Mesenchymal stem cell (in vitro differentiated cells and primary cell): ENCODE measurements at regions not wholly inside any gene's neighbourhood (a gene's known extent, or its start where the extent isn't known, plus 50 kb on each side); places are given as distances from the start of the nearest gene placed in this dataset.

Experiments used
- DNase-seq: peaks from one replicate; pipeline ENCODE4 v3.0.0-alpha.2; 2013
- H2AFZ ChIP-seq: one replicate; pipeline ENCODE4 v1.6.1; 2013; ENCODE audit warnings: low read depth, mild to moderate bottlenecking, control low read depth, inconsistent platforms, low read length, moderate library complexity
- H2AK5ac ChIP-seq: 2 replicates; pipeline ENCODE4 v1.6.1; 2013; ENCODE audit warnings: low read length, moderate library complexity, mild to moderate bottlenecking, inconsistent platforms; ENCODE audit not compliant: severe bottlenecking
- H2BK120ac ChIP-seq: one replicate; pipeline ENCODE4 v1.6.1; 2013; ENCODE audit warnings: low read depth, mild to moderate bottlenecking, inconsistent platforms, low read length, moderate library complexity
- H2BK12ac ChIP-seq, 2 experiments: one replicate each; pipeline ENCODE4 v1.6.1; 2013; ENCODE audit warnings: inconsistent platforms in 2 of 2, low read length in 2 of 2, mild to moderate bottlenecking in 2 of 2, moderate library complexity in 2 of 2, control low read depth in 1 of 2
- H2BK15ac ChIP-seq: one replicate; pipeline ENCODE4 v1.6.1; 2013; ENCODE audit warnings: mild to moderate bottlenecking, low read depth, inconsistent platforms; ENCODE audit not compliant: poor library complexity, severe bottlenecking
- H2BK5ac ChIP-seq: 2 replicates; pipeline ENCODE4 v1.6.1; 2013; ENCODE audit warnings: low read depth, mild to moderate bottlenecking, low read length, control low read depth, inconsistent platforms; ENCODE audit not compliant: poor library complexity, severe bottlenecking
- H3K14ac ChIP-seq, 2 experiments: one replicate each; pipeline ENCODE4 v1.6.1; 2013; ENCODE audit warnings: inconsistent platforms in 2 of 2, low read length in 2 of 2, control low read depth in 1 of 2, mild to moderate bottlenecking in 1 of 2, moderate library complexity in 1 of 2
- H3K18ac ChIP-seq, 2 experiments: one replicate each; pipeline ENCODE4 v1.6.1; 2013; ENCODE audit warnings: inconsistent platforms in 2 of 2, low read length in 2 of 2, control low read depth in 1 of 2, low read depth in 1 of 2, mild to moderate bottlenecking in 1 of 2
- H3K23ac ChIP-seq, 2 experiments: one replicate each; pipeline ENCODE4 v1.6.1; 2013; ENCODE audit warnings: inconsistent platforms in 2 of 2, low read length in 2 of 2, mild to moderate bottlenecking in 2 of 2, moderate library complexity in 2 of 2, control low read depth in 1 of 2
- H3K27ac ChIP-seq: 2 replicates; pipeline ENCODE4 v1.5.1; 2013; ENCODE audit warnings: mild to moderate bottlenecking, moderate library complexity, low read length, control low read depth, inconsistent platforms; ENCODE audit not compliant: poor library complexity, severe bottlenecking
- H3K27me3 ChIP-seq, 2 experiments: 2 replicates each; pipeline versions ENCODE4 v1.6.1 to v1.7.0; 2013; ENCODE audit warnings: low read length in 2 of 2, mild to moderate bottlenecking in 2 of 2, moderate library complexity in 2 of 2, control low read depth in 1 of 2, inconsistent platforms in 1 of 2; ENCODE audit not compliant: control insufficient read depth in 1 of 2, insufficient read depth in 1 of 2
- H3K36me3 ChIP-seq, 2 experiments: 2 replicates each; pipeline versions ENCODE4 v1.6.1 to v1.7.0; 2013; ENCODE audit warnings: low read length in 2 of 2, control low read depth in 1 of 2, inconsistent platforms in 1 of 2, low read depth in 1 of 2, mild to moderate bottlenecking in 1 of 2; ENCODE audit not compliant: insufficient read depth in 2 of 2, control insufficient read depth in 1 of 2
- H3K4ac ChIP-seq, 2 experiments: one replicate each; pipeline ENCODE4 v1.6.1; 2013; ENCODE audit warnings: inconsistent platforms in 2 of 2, low read length in 2 of 2, mild to moderate bottlenecking in 2 of 2, moderate library complexity in 2 of 2, control low read depth in 1 of 2, low read depth in 1 of 2
- H3K4me1 ChIP-seq: 2 replicates; pipeline ENCODE4 v1.6.1; 2013; ENCODE audit warnings: low read depth, low read length, control low read depth; ENCODE audit not compliant: control insufficient read depth, insufficient read depth
- H3K4me2 ChIP-seq: 2 replicates; pipeline ENCODE4 v1.6.1; 2013; ENCODE audit warnings: low read length, mild to moderate bottlenecking, inconsistent platforms; ENCODE audit not compliant: poor library complexity, severe bottlenecking
- H3K4me3 ChIP-seq, 2 experiments: 2 replicates each; pipeline versions ENCODE4 v1.5.1 to v1.7.0; 2013; ENCODE audit warnings: low read length in 2 of 2, mild to moderate bottlenecking in 2 of 2, control low read depth in 1 of 2, low read depth in 1 of 2; ENCODE audit not compliant: insufficient read depth in 1 of 2
- H3K79me1 ChIP-seq: replicated peaks from 2 replicates; pipeline ENCODE4 v1.6.1; 2013; ENCODE audit warnings: mild to moderate bottlenecking, control low read depth, low read length, inconsistent platforms; ENCODE audit not compliant: poor library complexity, severe bottlenecking
- H3K9ac ChIP-seq: 2 replicates; pipeline ENCODE4 v1.7.0; 2013; ENCODE audit warnings: mild to moderate bottlenecking, low read length, moderate library complexity
- H3K9me3 ChIP-seq: 2 replicates; pipeline ENCODE4 v1.7.0; 2013; ENCODE audit warnings: mild to moderate bottlenecking, low read length; ENCODE audit not compliant: control insufficient read depth
- H4K8ac ChIP-seq: one replicate; pipeline ENCODE4 v1.6.1; 2013; ENCODE audit warnings: inconsistent platforms, mild to moderate bottlenecking, low read length, moderate library complexity
- H4K91ac ChIP-seq: one replicate; pipeline ENCODE4 v1.6.1; 2013; ENCODE audit warnings: mild to moderate bottlenecking, low read length, inconsistent platforms
- WGBS: methylation state at CpG from one replicate; pipeline ENCODE4 v1.1.7; 2013; ENCODE audit warnings: mixed read lengths; 5-methylcytosine and 5-hydroxymethylcytosine counted together

DNA sequence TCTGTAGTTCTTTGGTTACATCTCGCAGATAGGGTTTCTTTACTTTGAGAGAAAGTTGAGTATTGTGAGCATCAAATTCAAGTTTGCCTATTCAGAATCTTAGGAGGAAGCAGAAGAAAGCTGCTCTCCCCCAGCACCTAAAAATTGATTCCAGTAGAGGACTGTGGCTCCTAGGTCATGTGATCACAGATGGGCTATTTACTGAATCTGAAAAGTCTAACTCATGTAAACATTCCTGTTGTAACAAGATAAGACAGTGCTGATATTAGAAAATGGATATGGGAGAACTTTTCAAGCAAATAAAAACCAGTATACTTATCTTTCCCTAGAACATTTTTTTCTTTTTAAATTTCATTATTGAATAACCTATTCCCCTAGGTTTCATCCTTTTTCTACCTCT, 308.4 kb upstream of the SLITRK3 start:
- Histone ChIP-seq H3K23ac (no peak overlapping the region), H3K4me2 (no peak overlapping the region), H3K14ac (no peak overlapping the region), H2BK5ac (no peak overlapping the region), H2BK12ac (no peak overlapping the region), H3K4ac (no peak overlapping the region), H3K4me1 (no peaks in the 10 kb centered on the region), H3K27ac (no peak overlapping the region), H3K9me3 (peaks cover 30% of the 10 kb centered on the region), H4K91ac (no peak overlapping the region), H2AK5ac (no peak overlapping the region), H3K18ac (no peak overlapping the region), H2AFZ (no peak overlapping the region), H3K27me3 (no peaks in the 10 kb centered on the region), H3K9ac (no peak overlapping the region), H3K4me3 (no peak overlapping the region), H2BK120ac (no peak overlapping the region), H3K36me3 (no peaks in the 10 kb centered on the region), H3K79me1 (no peaks in the 10 kb centered on the region), H4K8ac (no peak overlapping the region), H2BK15ac (no peak overlapping the region)
- 90% methylated on average over 1 of the region's 1 CpG for WGBS
- no peak for DNase-seq

DNA sequence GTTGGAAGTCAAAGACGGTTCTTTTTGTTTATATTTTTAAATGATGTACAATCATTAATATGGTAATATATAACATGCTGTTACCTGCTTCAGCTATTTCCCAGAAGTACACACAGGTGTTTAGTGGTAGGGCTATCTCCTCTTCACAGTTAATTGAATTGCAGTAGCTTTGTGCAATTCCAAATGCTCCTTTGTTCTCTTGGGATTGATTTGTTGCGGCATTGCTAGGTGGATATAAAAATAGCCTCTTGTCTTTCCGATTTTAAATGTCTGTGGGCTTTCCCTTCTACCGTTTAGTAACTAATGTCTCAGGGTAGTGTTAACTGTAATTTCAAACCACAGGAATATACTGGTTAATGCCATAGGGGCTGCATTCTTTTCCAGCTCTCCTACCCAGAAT, 307.6 kb upstream of the SLITRK3 start:
- no peak overlapping the region for H3K14ac ChIP-seq
- 79% methylated on average over 2 of the region's 4 CpGs for WGBS
- no peak overlapping the region for H4K8ac ChIP-seq
- H3K4me3 ChIP-seq: no peak overlapping the region
- H3K27me3 ChIP-seq: no peaks in the 10 kb centered on the region
- no peak overlapping the region for H3K18ac ChIP-seq
- H2AFZ ChIP-seq: no peak overlapping the region
- H3K4me1 ChIP-seq: no peaks in the 10 kb centered on the region
- H3K9ac ChIP-seq: no peak overlapping the region
- no peak for DNase-seq
- no peak overlapping the region for H3K4ac ChIP-seq
- H3K79me1 ChIP-seq: no peaks in the 10 kb centered on the region
- no peaks in the 10 kb centered on the region for H3K36me3 ChIP-seq
- H3K27ac ChIP-seq: no peak overlapping the region
- H2BK15ac ChIP-seq: no peak overlapping the region
- no peak overlapping the region for H3K23ac ChIP-seq
- no peak overlapping the region for H2BK120ac ChIP-seq
- H2AK5ac ChIP-seq: no peak overlapping the region
- H3K4me2 ChIP-seq: no peak overlapping the region
- peaks cover 30% of the 10 kb centered on the region for H3K9me3 ChIP-seq
- no peak overlapping the region for H2BK12ac ChIP-seq
- no peak overlapping the region for H2BK5ac ChIP-seq
- no peak overlapping the region for H4K91ac ChIP-seq

DNA sequence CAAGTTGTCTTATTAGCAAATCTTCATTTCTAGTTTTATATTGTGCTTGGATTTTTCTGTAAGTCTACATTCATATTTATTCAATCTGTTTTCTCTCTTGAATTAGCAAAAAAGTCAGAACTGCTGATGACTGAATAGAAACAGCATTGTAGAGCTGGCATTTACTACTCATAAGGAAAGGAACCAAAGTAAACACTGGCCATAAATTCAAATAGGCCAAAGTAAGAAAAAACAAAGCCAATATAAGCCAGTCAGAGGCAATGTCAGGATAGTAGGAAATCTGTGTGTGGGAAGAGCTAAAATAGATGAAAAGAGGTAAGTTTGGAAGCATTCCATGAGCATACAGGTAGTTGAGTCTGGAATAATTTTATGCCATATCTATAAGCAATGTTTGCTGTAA, 307.2 kb upstream of the SLITRK3 start:
- Histone ChIP-seq H3K4ac (no peak overlapping the region), H3K4me3 (no peak overlapping the region), H2BK120ac (no peak overlapping the region), H3K27me3 (no peaks in the 10 kb centered on the region), H3K14ac (no peak overlapping the region), H2AFZ (no peak overlapping the region), H3K9me3 (peaks cover 28% of the 10 kb centered on the region), H3K4me2 (no peak overlapping the region), H4K8ac (no peak overlapping the region), H3K23ac (no peak overlapping the region), H2BK12ac (no peak overlapping the region), H4K91ac (no peak overlapping the region), H2AK5ac (no peak overlapping the region), H3K27ac (no peak overlapping the region), H3K79me1 (no peaks in the 10 kb centered on the region), H2BK15ac (no peak overlapping the region), H3K9ac (no peak overlapping the region), H3K18ac (no peak overlapping the region), H2BK5ac (no peak overlapping the region), H3K36me3 (no peaks in the 10 kb centered on the region), H3K4me1 (no peaks in the 10 kb centered on the region)
- DNase-seq: no peak

DNA sequence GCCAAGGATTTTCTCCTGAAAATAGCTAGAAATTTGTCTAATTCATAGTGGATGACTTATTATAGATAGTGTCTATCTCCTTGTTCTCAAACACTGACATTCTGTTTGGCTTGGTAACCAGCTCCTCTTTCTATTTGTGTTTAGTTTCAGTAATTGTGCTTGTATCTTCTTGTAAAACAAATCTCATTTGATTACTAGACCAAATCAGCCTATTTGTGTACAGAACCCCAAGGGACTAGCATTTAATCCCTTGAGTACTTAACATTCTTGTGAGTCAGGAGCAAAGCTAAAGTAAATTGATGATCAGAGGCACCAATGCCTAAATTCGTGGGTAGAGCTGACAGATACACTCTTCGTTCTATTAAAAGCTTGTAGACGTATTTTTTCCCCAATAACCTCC, 306.5 kb upstream of the SLITRK3 start:
- no peak overlapping the region for H2AFZ ChIP-seq
- H3K36me3 ChIP-seq: no peaks in the 10 kb centered on the region
- no peak overlapping the region for H3K4me2 ChIP-seq
- no peak overlapping the region for H2BK5ac ChIP-seq
- H2BK12ac ChIP-seq: no peak overlapping the region
- H2BK120ac ChIP-seq: no peak overlapping the region
- H3K79me1 ChIP-seq: no peaks in the 10 kb centered on the region
- H3K27ac ChIP-seq: no peak overlapping the region
- WGBS: 50% methylated on average over 2 of the region's 3 CpGs
- H3K18ac ChIP-seq: no peak overlapping the region
- no peak overlapping the region for H3K23ac ChIP-seq
- no peak overlapping the region for H4K8ac ChIP-seq
- no peak overlapping the region for H3K4me3 ChIP-seq
- no peak overlapping the region for H2BK15ac ChIP-seq
- no peaks in the 10 kb centered on the region for H3K27me3 ChIP-seq
- peaks cover 25% of the 10 kb centered on the region for H3K9me3 ChIP-seq
- H2AK5ac ChIP-seq: no peak overlapping the region
- no peak overlapping the region for H4K91ac ChIP-seq
- H3K4ac ChIP-seq: no peak overlapping the region
- no peaks in the 10 kb centered on the region for H3K4me1 ChIP-seq
- H3K9ac ChIP-seq: no peak overlapping the region
- peak; percentile 4 for DNase-seq
- no peak overlapping the region for H3K14ac ChIP-seq
